SK-N-SH (cell line): ENCODE measurements at regions not wholly inside any gene's neighbourhood (a gene's known extent, or its start where the extent isn't known, plus 50 kb on each side); places are given as distances from the start of the nearest gene placed in this dataset.

Experiments used
- CTCF ChIA-PET: fragments of 300-600, 350-600 bp; formaldehyde crosslinking; extraction: SDS; loops from one replicate; lab custom pipeline; 2021; lab: Yijun Ruan, JAX
- POLR2A ChIA-PET: fragments of 350-600 bp; sonication (Branson Sonifier 250); formaldehyde crosslinking; extraction: SDS; loops from one replicate; lab custom pipeline; 2020; ENCODE audit warnings: antibody characterized with exemption, inconsistent platforms; lab: Yijun Ruan, JAX
- DNase-seq: peaks from one replicate; pipeline ENCODE4 v3.0.0; 2012
- H2AFZ ChIP-seq: fragments of 200-600 bp; sonication (generic); 2 replicates; pipeline ENCODE4 v1.8.1; 2016; ENCODE audit warnings: antibody characterized with exemption, mild to moderate bottlenecking, low read depth
- H3F3A ChIP-seq: fragments of 200-600 bp; sonication (generic); replicated peaks from 2 replicates; pipeline ENCODE3; 2016; ENCODE audit warnings: antibody characterized with exemption, mild to moderate bottlenecking; ENCODE audit not compliant: insufficient read depth
- H3K27ac ChIP-seq, 2 experiments: fragments of 200-500 bp in 1 of 2; fragments of 200-600 bp in 1 of 2; sonication (Bioruptor generic) in 1 of 2; sonication (generic), shearing (Covaris generic) in 1 of 2; 2 replicates each; pipeline versions ENCODE4 v1.5.1 to v1.6.1; 2014 to 2016; ENCODE audit warnings: low read depth in 2 of 2, inconsistent platforms in 1 of 2, low read length in 1 of 2, mild to moderate bottlenecking in 1 of 2, mixed read lengths in 1 of 2
- H3K27me3 ChIP-seq: fragments of 200-600 bp; sonication (generic), shearing (Covaris generic); 2 replicates; pipeline ENCODE4 v1.6.1; 2016; ENCODE audit warnings: mixed run types; ENCODE audit not compliant: insufficient read depth
- H3K36me3 ChIP-seq, 2 experiments: fragments of 200-500 bp in 1 of 2; fragments of 200-600 bp in 1 of 2; sonication (Bioruptor generic) in 1 of 2; sonication (generic) in 1 of 2; replicated peaks in 1 of 2; 2 replicates each; pipeline versions ENCODE3 to v1.5.1; 2014 to 2016; ENCODE audit warnings: low read length in 1 of 2, mild to moderate bottlenecking in 1 of 2; ENCODE audit not compliant: insufficient read depth in 2 of 2, control insufficient read depth in 1 of 2
- H3K4me1 ChIP-seq, 2 experiments: fragments of 200-500 bp in 1 of 2; fragments of 200-600 bp in 1 of 2; sonication (Bioruptor generic) in 1 of 2; sonication (generic), shearing (Covaris generic) in 1 of 2; 2 replicates each; pipeline versions ENCODE4 v1.5.1 to v1.6.1; 2014 to 2016; ENCODE audit warnings: low read depth in 1 of 2, low read length in 1 of 2, mixed run types in 1 of 2; ENCODE audit not compliant: insufficient read depth in 2 of 2, control insufficient read depth in 1 of 2
- H3K4me2 ChIP-seq: fragments of 200-600 bp; sonication (generic), shearing (Covaris generic); 2 replicates; pipeline ENCODE4 v1.6.1; 2017; ENCODE audit warnings: mixed run types
- H3K4me3 ChIP-seq, 2 experiments: fragments of 200-500 bp in 1 of 2; fragments of 200-600 bp in 1 of 2; sonication (Bioruptor generic) in 1 of 2; sonication (generic), shearing (Covaris generic) in 1 of 2; 2 replicates each; pipeline versions ENCODE4 v1.5.1 to v1.8.1; 2014 to 2016; ENCODE audit warnings: low read depth in 2 of 2, inconsistent platforms in 1 of 2, low read length in 1 of 2, mild to moderate bottlenecking in 1 of 2, mixed read lengths in 1 of 2, moderate library complexity in 1 of 2
- H3K79me2 ChIP-seq: fragments of 200-600 bp; sonication (generic); 2 replicates; pipeline ENCODE4 v1.8.1; 2017; ENCODE audit warnings: mild to moderate bottlenecking; ENCODE audit not compliant: insufficient read depth
- H3K9ac ChIP-seq: fragments of 200-600 bp; sonication (generic); 2 replicates; pipeline ENCODE4 v1.6.1; 2017; ENCODE audit warnings: mixed run types
- H3K9me2 ChIP-seq: fragments of 200-600 bp; sonication (generic); 2 replicates; pipeline ENCODE4 v1.6.1; 2017; ENCODE audit warnings: mixed run types
- H3K9me3 ChIP-seq: fragments of 200-600 bp; sonication (generic); 2 replicates; pipeline ENCODE4 v1.6.1; 2017; ENCODE audit warnings: mixed run types, mild to moderate bottlenecking, moderate library complexity
- H4K20me1 ChIP-seq: fragments of 200-600 bp; sonication (generic); 2 replicates; pipeline ENCODE4 v1.6.1; 2017; ENCODE audit warnings: mild to moderate bottlenecking, mixed run types; ENCODE audit not compliant: insufficient read depth
- CHD2 ChIP-seq: fragments of 150-350 bp; IDR thresholded peaks from 2 replicates; pipeline ENCODE4 v1.6.1; 2018; ENCODE audit warnings: low read length; ENCODE audit not compliant: partially characterized antibody
- ELF1 ChIP-seq: IDR thresholded peaks from 2 replicates; pipeline ENCODE4 v1.4.0; 2012
- EP300 ChIP-seq, 2 experiments: IDR thresholded peaks; 2 replicates each; pipeline versions ENCODE4 v1.4.0 to v1.6.1; 2012; ENCODE audit warnings: borderline replicate concordance in 1 of 2, low read depth in 1 of 2, low read length in 1 of 2
- EZH2phosphoT487 ChIP-seq: fragments of 200-600 bp; sonication (generic); IDR thresholded peaks from 2 replicates; pipeline ENCODE4 v1.6.1; 2017; ENCODE audit warnings: low read depth, mixed run types, mild to moderate bottlenecking, antibody characterized with exemption, moderate library complexity, borderline replicate concordance
- FOSL2 ChIP-seq: IDR thresholded peaks from 2 replicates; pipeline ENCODE4 v1.4.0; 2012; ENCODE audit warnings: low read depth, mild to moderate bottlenecking, moderate library complexity, borderline replicate concordance
- GABPA ChIP-seq: IDR thresholded peaks from 2 replicates; pipeline ENCODE4 v1.4.0; 2012; ENCODE audit warnings: low read depth, mild to moderate bottlenecking
- GATA2 ChIP-seq: sonication (generic); formaldehyde crosslinking; IDR thresholded peaks from 2 replicates; pipeline ENCODE4 v1.5.0; 2020; ENCODE audit warnings: mild to moderate bottlenecking, missing genetic modification reagents
- JUND ChIP-seq: IDR thresholded peaks from 2 replicates; pipeline ENCODE4 v1.4.0; 2012
- MAX ChIP-seq: IDR thresholded peaks from 2 replicates; pipeline ENCODE4 v1.4.0; 2012; ENCODE audit warnings: low read depth
- NFIC ChIP-seq: IDR thresholded peaks from 2 replicates; pipeline ENCODE4 v1.4.0; 2012; ENCODE audit warnings: borderline replicate concordance
- NRF1 ChIP-seq: IDR thresholded peaks from 2 replicates; pipeline ENCODE4 v1.6.1; 2012; ENCODE audit warnings: low read depth, mild to moderate bottlenecking, low read length
- PBX3 ChIP-seq: IDR thresholded peaks from 2 replicates; pipeline ENCODE4; 2012
- RAD21 ChIP-seq: IDR thresholded peaks from 2 replicates; pipeline ENCODE4 v1.6.1; 2012; ENCODE audit warnings: mild to moderate bottlenecking, low read length
- RFX5 ChIP-seq: IDR thresholded peaks from 2 replicates; pipeline ENCODE4 v1.6.1; 2012; ENCODE audit warnings: mild to moderate bottlenecking, improper control_type of control experiment, low read length
- SMC3 ChIP-seq: IDR thresholded peaks from 2 replicates; pipeline ENCODE4 v1.6.1; 2012; ENCODE audit warnings: low read depth, low read length, improper control_type of control experiment
- TAF1 ChIP-seq: IDR thresholded peaks from 2 replicates; pipeline ENCODE4 v1.6.1; 2012; ENCODE audit warnings: low read depth, mild to moderate bottlenecking, low read length, moderate library complexity, borderline replicate concordance
- TEAD4 ChIP-seq: IDR thresholded peaks from 2 replicates; pipeline ENCODE4 v1.4.0; 2012; ENCODE audit warnings: mild to moderate bottlenecking, borderline replicate concordance; ENCODE audit not compliant: insufficient read depth
- USF1 ChIP-seq: IDR thresholded peaks from 2 replicates; pipeline ENCODE4 v1.4.0; 2012; ENCODE audit warnings: low read depth, borderline replicate concordance
- USF2 ChIP-seq: fragments of 150-350 bp; IDR thresholded peaks from 2 replicates; pipeline ENCODE4 v1.6.1; 2017; ENCODE audit warnings: antibody characterized with exemption, low read length, low read depth, borderline replicate concordance
- ZBTB33 ChIP-seq: IDR thresholded peaks from 2 replicates; pipeline ENCODE4 v1.4.0; 2012; ENCODE audit warnings: low read depth, borderline replicate concordance
- WGBS: methylation state at CpG from one replicate; pipeline ENCODE4 v1.1.6; 2017; ENCODE audit warnings: low lambda C conversion rate; 5-methylcytosine and 5-hydroxymethylcytosine counted together

GRCh38 chr20:57064836-57065235 lies 201.6 kb downstream of the BMP7 start:
- no peak for DNase-seq
- Histone ChIP-seq H3K9me3 (no peaks in the 10 kb centered on the region), H3K9me2 (no peaks in the 10 kb centered on the region), H3K4me1 (no peaks in the 10 kb centered on the region), H3K9ac (no peak overlapping the region), H3K4me3 (no peak overlapping the region), H3K27me3 (peaks cover 25% of the 10 kb centered on the region; the same call in 1 of the 2 replicates), H3K4me2 (no peak overlapping the region), H3K79me2 (no peaks in the 10 kb centered on the region), H3K27ac (no peak overlapping the region), H3K36me3 (no peaks in the 10 kb centered on the region), H3F3A (no peaks in the 10 kb centered on the region), H2AFZ (no peak overlapping the region), H4K20me1 (no peaks in the 10 kb centered on the region)
- CTCF ChIA-PET, result interaction anchor here (1.6 kb wide), 1 partner anchor 514 kb away, joined by 6 read pairs; no protein-coding TSS in a partner anchor
- TF ChIP-seq TAF1 (no peak), GATA2 (CRISPR knock-in tag) (no peak), NRF1 (no peak), EP300 (IDR thresholded peaks at IDR 0.05; ENCODE audit: borderline replicate concordance in 1 of 2, low read depth in 1 of 2, low read length in 1 of 2) (no peak), CHD2 (no peak), RFX5 (no peak), GABPA (no peak), NFIC (no peak), FOSL2 (no peak), MAX (no peak), JUND (no peak), TEAD4 (no peak), RAD21 (no peak), USF1 (no peak), ELF1 (no peak), PBX3 (no peak), ZBTB33 (no peak), SMC3 (no peak), EZH2phosphoT487 (no peak), USF2 (no peak)
- WGBS, result 12% methylated on average over 5 of the region's 5 CpGs
- POLR2A ChIA-PET, result no interaction called here
